ENCODE measurements at regions not wholly inside any gene's neighbourhood (a gene's known extent, or its start where the extent isn't known, plus 50 kb on each side); places are given as distances from the start of the nearest gene placed in this dataset.
"Not testable (repeated sequence)": the region's sequence is repeated elsewhere in the genome, so short reads cannot be mapped to it uniquely, and the experiment has no call there.

GRCh38 chrX:43423876-43424275, 232.2 kb upstream of the MAOA start:
- no peak for DNase-seq

- no peak for DNase-seq
Observed at GRCh38 chrX:43436517-43436916, 219.6 kb upstream of the MAOA start.

GRCh38 chrX:43446752-43447151, 209.3 kb upstream of the MAOA start:
- no peak for DNase-seq

GRCh38 chrX:43448688-43449087, 207.4 kb upstream of the MAOA start:
- DNase-seq = no peak

GRCh38 chrX:43450355-43450754, 205.7 kb upstream of the MAOA start:
- DNase-seq = no peak

- not testable (repeated sequence) for DNase-seq
Observed at GRCh38 chrX:43451976-43452686, 204.0 kb upstream of the MAOA start.

GRCh38 chrX:43456063-43456462, 200.0 kb upstream of the MAOA start:
- DNase-seq = no peak

GRCh38 chrX:43456906-43457305, 199.2 kb upstream of the MAOA start:
- DNase-seq = no peak

GRCh38 chrX:43467608-43468234, 188.4 kb upstream of the MAOA start:
- DNase-seq = no peak

GRCh38 chrX:43469391-43470054, 186.6 kb upstream of the MAOA start:
- no peak for DNase-seq

GRCh38 chrX:43474321-43474720, 181.8 kb upstream of the MAOA start:
- no peak for DNase-seq

- no peak for DNase-seq
Observed at GRCh38 chrX:43479070-43479469, 177.0 kb upstream of the MAOA start.

- DNase-seq = no peak
Observed at GRCh38 chrX:43479850-43480249, 176.2 kb upstream of the MAOA start.

- DNase-seq = no peak
Observed at GRCh38 chrX:43481576-43481975, 174.5 kb upstream of the MAOA start.

- no peak for DNase-seq
Observed at GRCh38 chrX:43493756-43494155, 162.3 kb upstream of the MAOA start.

GRCh38 chrX:43500246-43500645, 155.9 kb upstream of the MAOA start:
- DNase-seq = no peak

GRCh38 chrX:43500996-43501694, 155.0 kb upstream of the MAOA start:
- no peak for DNase-seq

GRCh38 chrX:43504394-43504793, 151.7 kb upstream of the MAOA start:
- DNase-seq = no peak

- DNase-seq = no peak
Observed at GRCh38 chrX:43505769-43506168, 150.3 kb upstream of the MAOA start.

- no peak for DNase-seq
Observed at GRCh38 chrX:43508694-43509093, 147.4 kb upstream of the MAOA start.

GRCh38 chrX:43510209-43510608, 145.9 kb upstream of the MAOA start:
- no peak for DNase-seq

GRCh38 chrX:43513085-43513484, 143.0 kb upstream of the MAOA start:
- no peak for DNase-seq

- DNase-seq = no peak
Observed at GRCh38 chrX:43514820-43515219, 141.3 kb upstream of the MAOA start.

- DNase-seq = no peak
Observed at GRCh38 chrX:43522582-43522981, 133.5 kb upstream of the MAOA start.

All from NCI-H1436 (cell line).